HFF-Myc (cell line): ENCODE measurements at regions not wholly inside any gene's neighbourhood (a gene's known extent, or its start where the extent isn't known, plus 50 kb on each side); places are given as distances from the start of the nearest gene placed in this dataset.
A peak's percentile ranks its signal among the peaks of the same experiment; 100 is the strongest.

ENCODE experiments used
- DNase-seq: peaks from one replicate; pipeline ENCODE4 v3.0.0-alpha.2; 2011; ENCODE audit warnings: low read depth; ENCODE audit errors: extremely low read depth
- H3K4me3 ChIP-seq: replicated peaks from 2 replicates; pipeline ENCODE4 v1.5.1; 2011; ENCODE audit warnings: low read depth, mild to moderate bottlenecking, control low read depth, low read length
- TF ChIP-seq, protein P1 (sequence below): IDR thresholded peaks from 2 replicates; pipeline ENCODE4 v1.5.1; 2012; ENCODE audit warnings: mild to moderate bottlenecking, low read depth, low read length, control low read depth; ENCODE audit errors: missing control alignments

GRCh38 chr17:34167354-34167753, 87.7 kb upstream of the CCL2 start:
- TF ChIP-seq, protein P1, sequence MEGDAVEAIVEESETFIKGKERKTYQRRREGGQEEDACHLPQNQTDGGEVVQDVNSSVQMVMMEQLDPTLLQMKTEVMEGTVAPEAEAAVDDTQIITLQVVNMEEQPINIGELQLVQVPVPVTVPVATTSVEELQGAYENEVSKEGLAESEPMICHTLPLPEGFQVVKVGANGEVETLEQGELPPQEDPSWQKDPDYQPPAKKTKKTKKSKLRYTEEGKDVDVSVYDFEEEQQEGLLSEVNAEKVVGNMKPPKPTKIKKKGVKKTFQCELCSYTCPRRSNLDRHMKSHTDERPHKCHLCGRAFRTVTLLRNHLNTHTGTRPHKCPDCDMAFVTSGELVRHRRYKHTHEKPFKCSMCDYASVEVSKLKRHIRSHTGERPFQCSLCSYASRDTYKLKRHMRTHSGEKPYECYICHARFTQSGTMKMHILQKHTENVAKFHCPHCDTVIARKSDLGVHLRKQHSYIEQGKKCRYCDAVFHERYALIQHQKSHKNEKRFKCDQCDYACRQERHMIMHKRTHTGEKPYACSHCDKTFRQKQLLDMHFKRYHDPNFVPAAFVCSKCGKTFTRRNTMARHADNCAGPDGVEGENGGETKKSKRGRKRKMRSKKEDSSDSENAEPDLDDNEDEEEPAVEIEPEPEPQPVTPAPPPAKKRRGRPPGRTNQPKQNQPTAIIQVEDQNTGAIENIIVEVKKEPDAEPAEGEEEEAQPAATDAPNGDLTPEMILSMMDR: no peak
- no peak for DNase-seq
- no peak overlapping the region for H3K4me3 ChIP-seq

DNA sequence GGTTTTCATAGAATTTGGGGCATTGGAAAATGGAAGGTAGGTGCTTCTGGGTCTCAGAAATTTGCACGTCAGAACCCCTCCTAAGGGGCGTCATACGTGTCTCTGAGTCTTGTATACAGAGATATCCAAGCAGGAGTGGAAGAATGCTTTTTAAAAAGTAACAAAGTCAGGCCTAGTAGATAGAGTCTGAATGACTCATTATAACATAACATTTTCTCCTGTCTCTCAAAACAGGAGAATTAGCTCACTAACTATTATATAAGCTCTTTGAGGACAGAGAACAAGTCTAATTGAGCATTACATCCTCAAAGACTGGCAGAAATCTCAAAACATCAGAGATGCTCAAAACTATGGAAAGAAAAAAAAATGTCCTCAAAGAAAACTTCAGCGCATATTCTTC, 86.1 kb upstream of the CCL2 start:
- TF ChIP-seq, protein P1: no peak
- H3K4me3 ChIP-seq: no peak overlapping the region
- DNase-seq: no peak

- H3K4me3 ChIP-seq: no peak overlapping the region
- no peak for DNase-seq
- TF ChIP-seq, protein P1: no peak
Observed at GRCh38 chr17:34169496-34169895, 85.6 kb upstream of the CCL2 start.

- TF ChIP-seq, protein P1: peak; percentile 98
- H3K4me3 ChIP-seq: no peak overlapping the region
- DNase-seq: peak; percentile 61
Observed at GRCh38 chr17:34171245-34171818, 83.8 kb upstream of the CCL2 start.

- H3K4me3 ChIP-seq: no peak overlapping the region
- TF ChIP-seq, protein P1: no peak
Observed at GRCh38 chr17:34172390-34172918, 82.6 kb upstream of the CCL2 start.

DNA sequence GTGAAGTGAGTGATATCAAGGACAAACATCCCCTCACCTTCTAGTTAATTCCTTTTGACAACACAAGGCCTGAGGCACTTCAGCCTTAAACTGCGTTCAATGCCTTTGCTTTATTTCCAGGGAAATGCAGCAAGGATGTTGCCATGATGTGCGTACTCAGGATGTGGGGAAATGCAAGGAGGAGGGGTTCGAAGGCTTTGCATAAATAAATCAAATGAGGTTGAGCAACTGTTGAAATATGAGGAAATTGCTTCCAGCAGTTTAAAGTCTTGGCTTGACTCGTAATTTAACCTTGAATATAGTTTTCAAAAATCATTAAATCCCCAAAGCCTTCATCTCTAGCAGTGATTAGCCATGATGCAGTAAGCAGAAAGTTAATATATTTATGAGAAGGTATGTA, 81.8 kb upstream of the CCL2 start:
- TF ChIP-seq, protein P1: no peak
- no peak overlapping the region for H3K4me3 ChIP-seq
- DNase-seq: no peak

More at GRCh38 chr17:34172390-34172918, 82.6 kb upstream of the CCL2 start:
- no peak for DNase-seq

GRCh38 chr17:34174496-34174895, 80.6 kb upstream of the CCL2 start:
- TF ChIP-seq, protein P1: no peak
- DNase-seq: no peak
- no peak overlapping the region for H3K4me3 ChIP-seq
